ENCODE measurements at regions not wholly inside any gene's neighbourhood (a gene's known extent, or its start where the extent isn't known, plus 50 kb on each side); places are given as distances from the start of the nearest gene placed in this dataset.

- Histone ChIP-seq H3K4me2 (ENCODE audit: insufficient read depth, low read length) (no peak overlapping the region), H3K9ac (replicated peaks; ENCODE audit: extremely low read depth, insufficient read depth, low read length) (no peak overlapping the region), H4K20me1 (replicated peaks; ENCODE audit: control insufficient read depth, extremely low read depth, insufficient read depth, low read length) (no peaks in the 10 kb centered on the region), H3K9me3 (replicated peaks; ENCODE audit: control insufficient read depth, insufficient read depth, low read length) (no peaks in the 10 kb centered on the region), H3K27me3 (ENCODE audit: control insufficient read depth in 2 of 2, insufficient read depth in 2 of 2, low read length in 2 of 2) (no peaks in the 10 kb centered on the region), H2AFZ (ENCODE audit: low read depth, low read length) (no peak overlapping the region), H3K9me1 (replicated peaks; ENCODE audit: control insufficient read depth, extremely low read depth, insufficient read depth, low read length) (no peaks in the 10 kb centered on the region), H3K4me1 (ENCODE audit: control insufficient read depth, extremely low read depth, insufficient read depth, low read length) (no peaks in the 10 kb centered on the region), H3K4me3 (replicated peaks in 1 of 3; ENCODE audit: insufficient read depth in 1 of 3, low read depth in 1 of 3, low read length in 3 of 3) (no peak overlapping the region), H3K36me3 (ENCODE audit: control insufficient read depth in 2 of 2, extremely low read depth in 1 of 2, insufficient read depth in 2 of 2, low read length in 2 of 2) (no peaks in the 10 kb centered on the region), H3K27ac (ENCODE audit: insufficient read depth, low read depth, low read length) (no peak overlapping the region), H3K79me2 (ENCODE audit: control insufficient read depth, insufficient read depth, low read length) (no peaks in the 10 kb centered on the region)
- intact Hi-C loops (cut with micrococcal nuclease) (loop anchor here (10.0 kb wide), 1 partner anchor 116 kb away; no protein-coding TSS in a partner anchor), dilution Hi-C loops (cut with MboI; ENCODE audit: extremely low pct_ligation_motif_present, low sequenced_read_pairs) (no loop called here)
- no TSS peak for BruUV-seq (replicated peaks)
- FAIRE-seq, result no peak
- POLR2A ChIA-PET, result no interaction called here
- TF ChIP-seq POLR2AphosphoS5 (IDR thresholded peaks at IDR 0.05; ENCODE audit: insufficient read depth, low read depth, low read length) (no peak), GATA2 (IDR thresholded peaks at IDR 0.05; ENCODE audit: insufficient read depth, insufficient read length, low read depth, low read length) (no peak)
- no peak for DNase-seq (ENCODE audit: low read depth, low spot score)
- CTCF ChIA-PET, result interaction anchor here (2.0 kb wide), 1 partner anchor 13 kb away, joined by 5 read pairs; no protein-coding TSS in a partner anchor
These were observed 490.8 kb downstream of the RFC3 start for GRCh38 chr13:34308725-34309124.

DNA sequence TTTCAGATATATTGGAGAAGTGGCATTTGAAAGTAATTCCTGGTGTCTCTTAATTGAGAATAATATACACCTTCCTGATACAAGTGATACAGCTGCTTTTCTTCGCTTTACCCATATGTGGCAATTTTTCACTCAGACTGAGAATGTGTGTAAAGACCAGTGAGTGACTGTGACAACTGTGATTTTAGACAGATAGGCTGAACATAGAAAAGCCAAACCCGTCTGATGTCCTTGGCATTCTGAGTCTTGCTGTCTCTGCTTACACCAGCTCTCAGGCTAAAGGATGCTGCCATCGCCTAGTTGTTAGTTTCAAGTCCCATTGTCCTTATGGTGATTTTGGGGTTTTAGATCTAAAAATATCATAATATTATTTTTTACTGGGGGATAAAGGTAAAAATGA lies 492.6 kb downstream of the RFC3 start:
- ChIA-PET POLR2A (no interaction called here), CTCF (no interaction called here)
- no TSS peak for BruUV-seq (replicated peaks)
- Histone ChIP-seq H3K79me2 (ENCODE audit: control insufficient read depth, insufficient read depth, low read length) (no peaks in the 10 kb centered on the region), H3K4me3 (replicated peaks in 1 of 3; ENCODE audit: insufficient read depth in 1 of 3, low read depth in 1 of 3, low read length in 3 of 3) (no peak overlapping the region), H3K9ac (replicated peaks; ENCODE audit: extremely low read depth, insufficient read depth, low read length) (no peak overlapping the region), H3K9me1 (replicated peaks; ENCODE audit: control insufficient read depth, extremely low read depth, insufficient read depth, low read length) (no peaks in the 10 kb centered on the region), H3K27ac (ENCODE audit: insufficient read depth, low read depth, low read length) (no peak overlapping the region), H3K4me2 (ENCODE audit: insufficient read depth, low read length) (no peak overlapping the region), H3K27me3 (ENCODE audit: control insufficient read depth in 2 of 2, insufficient read depth in 2 of 2, low read length in 2 of 2) (no peaks in the 10 kb centered on the region), H3K36me3 (ENCODE audit: control insufficient read depth in 2 of 2, extremely low read depth in 1 of 2, insufficient read depth in 2 of 2, low read length in 2 of 2) (no peaks in the 10 kb centered on the region), H3K9me3 (replicated peaks; ENCODE audit: control insufficient read depth, insufficient read depth, low read length) (no peaks in the 10 kb centered on the region), H2AFZ (ENCODE audit: low read depth, low read length) (no peak overlapping the region), H4K20me1 (replicated peaks; ENCODE audit: control insufficient read depth, extremely low read depth, insufficient read depth, low read length) (no peaks in the 10 kb centered on the region), H3K4me1 (ENCODE audit: control insufficient read depth, extremely low read depth, insufficient read depth, low read length) (no peaks in the 10 kb centered on the region)
- TF ChIP-seq JUN (IDR thresholded peaks at IDR 0.05; ENCODE audit: borderline replicate concordance, insufficient read depth, insufficient read length, low read depth) (no peak), EZH2 (IDR thresholded peaks at IDR 0.05; ENCODE audit: borderline replicate concordance, low read depth, low read length, severe bottlenecking) (no peak), GATA2 (IDR thresholded peaks at IDR 0.05; ENCODE audit: insufficient read depth, insufficient read length, low read depth, low read length) (no peak), FOS (IDR thresholded peaks at IDR 0.05; ENCODE audit: borderline replicate concordance, insufficient read depth, low read length) (no peak)
- TF ChIP-seq, protein P1, sequence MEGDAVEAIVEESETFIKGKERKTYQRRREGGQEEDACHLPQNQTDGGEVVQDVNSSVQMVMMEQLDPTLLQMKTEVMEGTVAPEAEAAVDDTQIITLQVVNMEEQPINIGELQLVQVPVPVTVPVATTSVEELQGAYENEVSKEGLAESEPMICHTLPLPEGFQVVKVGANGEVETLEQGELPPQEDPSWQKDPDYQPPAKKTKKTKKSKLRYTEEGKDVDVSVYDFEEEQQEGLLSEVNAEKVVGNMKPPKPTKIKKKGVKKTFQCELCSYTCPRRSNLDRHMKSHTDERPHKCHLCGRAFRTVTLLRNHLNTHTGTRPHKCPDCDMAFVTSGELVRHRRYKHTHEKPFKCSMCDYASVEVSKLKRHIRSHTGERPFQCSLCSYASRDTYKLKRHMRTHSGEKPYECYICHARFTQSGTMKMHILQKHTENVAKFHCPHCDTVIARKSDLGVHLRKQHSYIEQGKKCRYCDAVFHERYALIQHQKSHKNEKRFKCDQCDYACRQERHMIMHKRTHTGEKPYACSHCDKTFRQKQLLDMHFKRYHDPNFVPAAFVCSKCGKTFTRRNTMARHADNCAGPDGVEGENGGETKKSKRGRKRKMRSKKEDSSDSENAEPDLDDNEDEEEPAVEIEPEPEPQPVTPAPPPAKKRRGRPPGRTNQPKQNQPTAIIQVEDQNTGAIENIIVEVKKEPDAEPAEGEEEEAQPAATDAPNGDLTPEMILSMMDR (IDR thresholded peaks at IDR 0.05; ENCODE audit: extremely low read depth in 1 of 2, insufficient read depth in 1 of 2, low read depth in 1 of 2, low read length in 2 of 2), result no peak
- dilution Hi-C loops (cut with MboI; ENCODE audit: extremely low pct_ligation_motif_present, low sequenced_read_pairs) (no loop called here), intact Hi-C loops (cut with micrococcal nuclease) (no loop called here)
- DNase-seq (ENCODE audit: low read depth, low spot score), result no peak
- FAIRE-seq, result no peak
